Activated CD4-positive, alpha-beta T cell treated with anti-CD3 and anti-CD28 coated beads for 24 hours (primary cell): ENCODE measurements at regions not wholly inside any gene's neighbourhood (a gene's known extent, or its start where the extent isn't known, plus 50 kb on each side); places are given as distances from the start of the nearest gene placed in this dataset.
"Not testable (repeated sequence)": the region's sequence is repeated elsewhere in the genome, so short reads cannot be mapped to it uniquely, and the experiment has no call there.

ENCODE experiments used
- DNase-seq, 2 donors: peaks; one replicate each; pipeline ENCODE4 v3.0.0-alpha.2; 2020; ENCODE audit warnings: low read depth in 2 of 2

DNA sequence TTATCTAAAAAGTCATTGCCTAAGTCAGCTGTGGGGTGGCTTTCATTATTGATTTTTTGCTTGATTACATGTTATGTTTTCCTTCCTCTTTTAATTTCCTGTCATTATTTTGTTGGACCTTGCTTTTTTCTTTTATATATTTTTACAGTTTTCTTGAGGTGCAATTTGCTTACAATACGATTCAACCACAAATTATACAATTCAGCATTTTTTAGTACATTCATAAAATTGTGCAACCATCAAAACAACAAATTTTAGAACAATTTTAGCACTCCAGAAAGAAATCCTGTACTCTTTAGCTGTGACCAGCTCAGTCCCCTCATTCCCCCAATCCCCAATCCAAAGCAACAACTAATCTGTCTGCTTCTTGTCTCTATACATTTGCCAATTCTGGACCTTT, 608.9 kb downstream of the C6orf118 start:
- no peak for DNase-seq

DNA sequence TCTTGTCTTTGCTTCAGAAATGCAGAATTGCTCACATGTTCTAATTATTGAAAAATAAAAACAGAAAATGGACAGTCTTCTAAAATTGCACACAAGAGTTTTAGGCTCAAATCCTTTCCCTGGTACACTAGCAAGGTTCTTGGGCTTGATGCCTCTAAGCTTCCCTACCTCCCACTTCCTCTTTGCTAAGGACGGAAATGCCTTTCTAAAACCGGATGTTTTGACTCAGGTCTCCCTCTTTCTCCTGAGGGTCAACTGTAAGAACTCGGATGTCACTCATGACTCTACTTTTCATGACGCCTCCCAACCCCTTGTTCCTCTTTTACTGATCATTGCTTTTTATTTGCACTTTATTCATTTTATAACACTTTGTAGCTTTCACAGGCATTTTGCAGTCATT, 613.5 kb downstream of the C6orf118 start:
- no peak for DNase-seq

DNA sequence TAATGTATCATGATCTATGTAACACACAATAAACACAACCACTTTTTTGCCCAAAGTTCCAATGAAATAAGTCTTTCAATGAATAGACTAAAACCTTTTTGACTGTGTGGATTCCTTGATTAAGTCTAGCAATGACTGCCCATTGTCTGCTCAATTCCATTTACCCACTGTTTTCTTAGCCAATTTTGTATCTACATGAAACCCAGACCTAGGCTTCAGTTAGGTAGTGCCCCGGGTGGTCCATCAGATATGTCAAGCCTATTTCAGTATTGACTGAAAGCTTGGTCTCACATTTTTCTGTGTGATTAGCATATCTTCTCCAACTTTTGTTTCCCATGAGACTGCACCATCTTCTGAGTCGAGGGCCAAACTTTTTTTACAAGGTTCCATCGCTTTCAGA, 615.0 kb downstream of the C6orf118 start:
- DNase-seq = no peak

DNA sequence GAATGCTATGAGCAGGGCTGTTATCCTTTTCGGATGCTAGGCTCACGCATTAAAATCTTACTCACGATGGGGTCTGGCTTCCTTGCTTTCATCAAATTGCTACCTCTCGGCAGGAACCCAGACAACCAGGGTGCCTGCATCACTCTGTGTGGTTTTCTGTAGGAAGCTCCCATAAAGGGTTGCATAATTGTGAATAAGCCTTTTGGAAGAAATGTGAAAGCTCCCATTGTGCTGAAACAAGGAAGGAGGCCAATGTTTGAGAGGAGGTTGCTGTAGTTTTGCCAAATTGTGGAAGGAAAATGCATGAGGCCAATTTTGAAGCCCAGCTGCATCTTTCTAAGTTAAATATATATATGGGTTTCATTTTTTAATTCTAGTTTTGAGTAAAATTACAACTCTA, 615.5 kb downstream of the C6orf118 start:
- DNase-seq = no peak

DNA sequence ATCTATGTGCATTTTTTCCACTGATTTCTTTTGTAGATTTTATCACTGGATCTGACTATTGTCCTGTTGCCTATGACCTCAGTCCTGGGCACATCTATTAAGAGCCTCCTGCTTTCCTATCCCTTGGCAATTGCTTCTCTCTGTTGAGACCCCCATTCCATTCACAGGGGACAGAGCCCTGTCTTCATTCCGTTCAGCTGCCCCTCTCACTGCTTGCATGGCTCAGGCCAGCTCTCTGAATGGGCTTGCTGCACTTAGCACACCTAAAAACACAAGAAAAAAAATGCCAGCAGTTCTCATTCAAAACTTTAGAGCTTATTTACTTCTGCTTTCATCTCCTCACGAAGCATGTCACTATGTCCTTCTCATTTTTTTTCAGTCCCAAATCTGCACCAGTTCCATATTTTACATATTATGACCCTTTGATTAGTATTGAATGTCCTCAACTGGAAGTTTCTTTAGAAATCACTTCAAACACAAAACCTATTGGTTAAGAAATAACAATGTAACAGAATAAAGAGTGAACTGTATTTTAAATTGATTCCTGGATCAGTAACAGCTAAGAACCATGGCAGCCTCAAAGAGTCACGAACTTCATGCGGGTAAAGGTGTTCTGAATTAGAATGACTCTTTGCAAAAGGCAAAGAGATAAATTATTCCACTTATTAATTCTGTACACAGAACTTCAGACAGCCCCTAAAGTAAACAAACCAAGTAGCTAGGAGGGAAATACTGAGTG, 616.5 kb downstream of the C6orf118 start:
- DNase-seq = no peak

DNA sequence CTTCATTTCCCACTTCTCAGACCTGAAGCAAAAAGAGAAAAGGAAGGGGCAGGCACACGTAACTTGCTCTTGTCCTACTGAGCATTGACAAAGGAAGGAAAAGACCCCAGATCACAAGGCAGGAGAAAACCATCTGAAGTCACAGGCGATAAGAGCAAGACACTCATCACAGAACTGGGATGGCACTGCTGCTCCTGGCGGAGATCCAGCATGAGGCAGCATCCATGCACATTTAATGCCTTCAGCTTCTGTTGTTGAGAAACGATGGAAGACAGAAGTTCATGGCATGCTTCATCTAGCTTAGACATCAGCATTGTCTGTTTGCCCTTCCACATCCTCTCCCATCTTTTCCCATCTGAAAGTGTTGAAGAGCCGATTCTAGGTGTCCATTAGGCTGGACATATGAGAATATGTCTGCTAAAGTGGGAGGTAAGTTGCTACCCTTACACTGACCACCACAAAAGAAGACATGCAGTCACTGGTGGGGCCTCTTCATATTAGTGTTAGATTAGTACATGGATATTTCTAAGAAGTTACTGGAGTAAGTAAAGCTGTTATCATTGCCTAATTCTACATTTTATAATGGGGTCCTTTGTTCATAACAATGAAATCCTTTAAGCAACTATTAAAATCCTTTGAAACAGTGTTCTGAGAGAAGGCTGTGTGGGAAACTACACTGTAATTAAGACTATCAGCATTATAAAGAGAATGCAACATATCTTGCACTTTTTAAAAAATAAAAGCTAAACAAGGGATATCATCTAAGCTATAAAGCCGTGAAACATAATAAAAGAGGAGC, 618.5 kb downstream of the C6orf118 start:
- no peak for DNase-seq

DNA sequence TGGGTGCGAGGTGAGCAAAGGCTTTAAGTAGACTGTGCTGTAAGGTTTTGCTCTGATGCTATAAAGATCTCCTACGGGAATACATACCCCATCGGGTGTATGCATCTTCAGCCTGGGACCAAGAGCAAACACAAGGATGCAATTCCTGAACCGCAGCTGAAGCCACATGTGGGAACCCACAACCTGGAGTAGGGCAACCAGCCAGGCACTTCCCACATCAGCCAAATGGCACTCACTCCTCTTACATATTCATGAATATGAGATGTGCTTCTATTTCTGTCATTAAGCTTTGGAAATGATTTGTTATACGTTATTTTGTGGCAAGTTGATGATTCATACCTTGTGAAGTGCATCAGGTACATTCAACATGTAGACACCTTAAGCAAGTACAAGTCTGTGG, 619.2 kb downstream of the C6orf118 start:
- DNase-seq = no peak

DNA sequence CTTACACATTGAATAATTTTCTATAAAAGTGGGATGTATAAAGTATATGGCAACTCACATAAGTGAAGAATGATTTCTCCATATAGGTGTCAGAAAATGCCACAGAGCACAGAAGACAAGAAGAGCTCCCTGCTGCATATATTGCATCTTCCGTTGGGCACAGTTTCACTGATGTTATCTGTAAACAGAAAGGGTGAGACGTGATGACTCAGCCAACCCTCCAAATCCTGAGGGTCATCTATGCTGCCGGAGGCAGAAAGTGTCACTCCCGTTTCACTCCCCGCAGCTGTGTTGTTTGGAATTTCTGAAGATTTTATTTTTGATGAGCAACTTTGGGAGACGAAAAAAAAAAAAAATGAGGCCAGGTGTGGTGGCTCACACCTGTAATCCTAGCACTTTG, 644.1 kb downstream of the C6orf118 start:
- DNase-seq = no peak

DNA sequence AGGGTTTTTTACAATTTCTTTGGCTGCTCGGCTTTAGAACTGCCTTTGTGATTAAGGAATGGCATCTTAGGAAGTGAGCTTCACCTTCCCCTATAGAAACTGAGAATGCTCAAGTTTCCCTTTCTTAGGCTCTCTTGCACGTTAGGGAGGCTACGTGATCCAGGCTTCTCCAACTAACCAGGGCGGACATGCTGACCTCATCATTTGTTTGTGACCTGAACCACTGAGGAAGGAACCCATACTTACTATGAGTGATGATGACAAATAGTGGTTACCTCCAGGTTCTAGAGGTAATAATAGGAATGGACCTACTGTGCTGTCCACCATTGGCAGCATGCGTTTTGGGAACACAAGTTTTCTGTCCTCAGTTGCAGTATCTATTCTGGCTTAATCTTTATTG, 645.8 kb downstream of the C6orf118 start:
- no peak for DNase-seq

DNA sequence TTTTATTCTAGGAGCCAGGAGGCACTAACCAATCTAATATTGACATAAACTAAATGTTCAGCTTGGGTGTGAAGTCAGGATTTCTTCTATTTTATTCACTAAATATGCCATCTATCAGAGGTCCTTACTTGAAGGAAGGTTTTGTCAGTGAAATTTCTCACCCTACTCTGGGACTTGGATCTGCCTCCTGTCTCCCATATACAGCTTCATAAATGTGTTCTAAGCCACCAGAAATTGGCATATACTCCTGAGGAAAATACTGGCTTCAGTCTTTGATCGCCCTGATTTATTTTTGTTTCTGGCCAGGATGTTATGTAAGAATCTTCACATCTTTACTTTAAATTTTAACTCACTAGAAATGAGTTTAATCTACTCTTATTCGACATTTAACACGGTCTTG, 647.7 kb downstream of the C6orf118 start:
- DNase-seq = no peak

DNA sequence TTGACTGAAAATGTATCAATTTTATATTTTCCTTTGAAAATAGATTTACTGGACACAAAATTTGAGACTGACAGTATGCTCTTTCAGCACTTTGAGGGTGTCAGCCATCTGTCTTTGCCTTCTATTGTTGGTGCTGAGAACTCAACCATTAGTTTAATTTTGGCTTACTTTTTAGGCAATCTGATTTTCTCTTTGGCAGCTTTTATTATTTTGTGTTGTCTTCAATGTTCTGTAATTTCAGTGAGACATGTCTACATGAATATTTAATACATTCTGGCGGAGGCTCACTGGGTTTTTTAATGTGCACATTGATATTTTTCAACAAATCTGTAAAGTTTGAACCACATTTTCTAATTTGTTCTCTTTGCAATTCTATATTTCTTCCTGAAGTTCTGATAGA, 648.6 kb downstream of the C6orf118 start:
- no peak for DNase-seq

DNA sequence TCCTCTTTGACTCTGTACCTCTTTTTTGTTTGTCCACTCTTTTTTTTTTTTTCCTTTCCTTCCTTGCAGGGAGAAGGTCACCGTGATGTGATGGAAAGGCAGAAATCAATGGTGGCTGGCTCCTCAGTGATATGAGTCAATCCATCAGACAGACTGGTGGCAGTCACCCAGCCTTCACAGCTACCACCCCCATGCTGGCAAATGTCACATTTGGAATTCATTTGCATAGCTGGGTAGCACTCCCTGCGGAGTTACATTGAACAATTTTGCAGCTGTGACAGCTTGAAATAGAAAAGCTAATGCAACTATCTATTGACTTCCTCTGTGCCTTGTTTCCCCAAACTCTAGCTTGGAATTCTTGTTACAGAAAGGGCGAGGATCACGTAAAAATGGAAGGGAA, 668.4 kb downstream of the C6orf118 start:
- DNase-seq = no peak

DNA sequence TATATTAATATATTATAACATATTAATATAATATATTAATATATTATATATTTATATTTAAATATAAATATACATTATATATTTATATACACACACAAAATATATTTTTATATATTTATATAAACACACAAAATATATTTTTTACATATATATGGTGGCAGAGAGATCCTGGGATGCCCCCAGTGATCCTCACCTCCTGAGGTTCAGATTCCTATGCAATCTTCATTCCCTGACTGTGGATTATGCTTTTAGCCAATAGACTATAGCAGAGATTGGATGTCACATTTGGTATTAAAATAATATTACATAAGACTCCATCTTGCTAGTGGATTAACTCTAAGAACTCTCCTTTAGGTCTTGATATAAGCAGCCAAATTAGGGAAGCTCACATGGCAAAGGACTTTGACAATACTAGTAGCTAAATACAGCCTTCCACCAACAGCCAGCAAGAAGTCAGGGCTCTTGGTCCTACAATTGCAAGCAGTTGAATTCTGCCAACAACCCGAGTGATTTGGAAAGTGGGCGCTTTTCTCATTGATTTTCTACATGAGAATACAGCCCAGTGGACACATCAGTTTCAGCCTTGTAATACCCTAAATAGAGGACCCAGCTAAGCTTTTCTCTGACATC, 681.0 kb downstream of the C6orf118 start:
- DNase-seq = no peak

DNA sequence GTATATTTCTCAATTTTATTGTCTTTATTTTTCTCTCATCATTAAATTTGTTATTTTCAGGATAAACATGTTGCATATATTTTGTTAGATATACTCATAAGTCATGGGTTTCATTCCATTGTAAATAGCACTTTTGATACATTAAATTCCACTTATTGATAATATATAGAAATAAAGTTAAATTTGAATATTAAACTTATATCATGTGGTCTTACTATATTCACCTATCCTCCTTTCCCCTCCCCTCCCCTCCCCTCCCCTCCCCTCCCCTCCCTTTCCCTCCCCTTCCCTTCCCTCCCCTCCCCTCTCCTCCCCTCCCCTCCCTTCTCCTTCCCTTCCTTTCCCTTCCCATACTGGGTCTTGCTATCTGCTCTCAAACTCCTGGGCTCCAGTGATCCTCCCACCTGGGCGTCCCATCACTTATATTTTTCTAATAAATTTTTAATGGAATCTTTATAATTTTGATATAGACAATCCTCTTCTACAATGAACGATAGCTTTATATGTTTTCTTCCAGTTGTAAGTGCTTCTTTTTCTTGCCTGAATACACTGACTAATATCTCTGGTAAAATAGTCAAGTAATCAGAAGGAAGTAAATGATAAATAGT, 692.4 kb downstream of the C6orf118 start:
- no peak for DNase-seq

DNA sequence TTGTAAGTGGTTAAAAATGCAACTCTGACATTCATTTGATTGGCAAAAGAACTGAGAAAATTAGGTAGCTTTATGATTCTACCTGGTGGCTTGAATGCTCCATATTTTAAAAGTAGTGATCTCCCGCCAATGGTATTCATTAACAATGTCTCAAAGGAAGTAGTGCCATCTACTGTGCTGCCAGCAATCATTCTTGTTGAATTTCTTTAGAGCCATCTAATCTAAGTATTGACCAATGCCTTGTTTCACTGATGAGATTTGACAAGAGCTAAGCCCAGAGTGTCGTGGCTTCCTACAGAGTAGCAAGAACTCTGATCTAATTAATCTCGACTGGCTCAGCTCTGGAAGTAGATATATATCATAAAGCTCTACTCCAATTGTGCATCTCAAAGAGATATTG, 696.7 kb downstream of the C6orf118 start:
- no peak for DNase-seq

DNA sequence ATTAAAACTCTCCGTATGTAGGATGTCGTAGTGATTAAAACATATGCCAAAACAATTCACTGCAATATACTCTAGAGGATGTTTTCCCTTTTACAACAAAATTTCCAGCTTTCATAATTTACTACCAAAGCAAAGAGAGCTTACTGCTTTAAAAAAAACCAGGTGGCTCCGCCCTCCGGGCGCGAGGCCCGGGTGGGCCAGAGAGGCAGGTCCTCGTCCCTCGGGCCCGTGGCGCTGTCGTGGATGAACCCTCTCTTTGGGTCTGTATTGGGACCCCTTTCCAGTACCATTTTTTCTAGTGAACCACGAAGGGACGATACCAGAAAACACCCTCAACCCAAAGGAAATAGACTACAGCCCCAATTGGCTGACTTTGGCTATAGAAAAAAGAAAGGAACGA, 698.5 kb downstream of the C6orf118 start:
- not testable (repeated sequence) for DNase-seq

DNA sequence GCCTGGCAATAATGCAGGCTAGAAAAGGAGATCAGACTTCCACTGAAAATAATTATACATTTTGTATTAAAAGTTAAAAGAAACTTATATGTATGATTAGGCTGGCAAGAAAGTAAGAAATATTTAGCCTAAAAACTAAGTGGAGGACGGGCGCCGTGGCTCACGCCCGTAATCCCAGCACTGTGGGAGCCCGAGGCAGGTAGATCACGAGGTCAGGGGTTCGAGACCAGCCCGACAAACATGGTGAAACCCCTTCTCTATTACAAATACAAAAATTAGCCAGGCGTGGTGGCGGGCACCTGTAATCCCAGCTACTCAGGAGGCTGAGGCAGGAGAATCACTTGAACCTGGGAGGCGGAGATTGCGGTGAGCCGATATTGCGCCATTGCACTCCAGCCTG, 707.0 kb downstream of the C6orf118 start:
- not testable (repeated sequence) for DNase-seq

DNA sequence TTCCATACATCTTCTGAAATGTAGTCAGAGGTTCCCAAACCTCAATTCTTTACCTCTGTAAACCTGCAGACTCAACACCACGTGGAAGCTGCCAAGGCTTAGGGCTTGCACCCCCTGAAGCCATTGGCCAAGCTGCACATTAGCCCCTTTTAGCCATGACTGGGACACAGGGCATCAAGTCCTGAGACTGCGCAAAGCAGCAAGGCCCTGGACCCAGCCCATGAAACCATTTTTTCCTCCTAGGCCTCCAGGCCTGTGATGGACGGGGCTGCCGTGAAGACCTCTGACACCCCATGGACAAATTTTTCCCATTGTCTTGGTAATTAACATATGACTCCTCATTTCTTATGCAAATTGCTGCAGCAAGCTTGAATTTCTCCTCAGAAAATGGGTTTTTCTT, 727.8 kb downstream of the C6orf118 start:
- DNase-seq = no peak

DNA sequence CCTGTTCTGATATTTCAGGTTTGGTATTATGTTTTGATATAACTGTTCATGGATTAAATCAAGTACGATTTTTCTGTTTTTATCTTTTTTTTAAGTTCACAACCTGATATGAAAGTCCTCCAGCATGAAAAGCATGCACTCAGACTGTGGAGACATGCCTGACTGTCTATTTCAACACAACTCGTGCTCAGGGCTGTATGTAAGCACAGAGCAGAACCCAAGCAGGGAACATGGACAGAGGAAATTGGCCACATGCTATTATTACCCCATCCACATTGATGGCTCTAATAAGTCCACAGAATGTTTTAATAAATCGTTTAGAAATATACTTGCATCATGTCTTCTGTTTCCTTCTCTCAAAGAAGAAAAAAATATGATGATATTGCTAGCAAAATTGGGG, 730.4 kb downstream of the C6orf118 start:
- no peak for DNase-seq

DNA sequence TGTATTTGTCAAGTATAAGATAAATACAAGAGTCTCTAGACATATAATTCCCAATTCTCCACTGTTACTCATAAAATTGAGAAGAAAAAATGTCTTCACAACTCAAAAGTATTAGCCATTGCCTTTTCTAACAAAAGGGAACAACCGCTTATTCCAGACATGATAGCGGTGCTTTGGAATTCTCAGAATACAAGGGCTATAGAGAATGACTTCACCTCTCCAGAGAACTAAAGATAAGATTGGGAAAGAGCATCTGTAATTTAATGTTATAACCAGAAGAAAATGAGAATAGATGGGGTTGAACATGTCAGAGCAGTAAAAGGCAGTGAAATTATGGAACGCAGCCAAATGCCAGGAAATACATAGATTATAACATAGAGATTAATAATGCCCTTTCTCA, 730.8 kb downstream of the C6orf118 start:
- DNase-seq = no peak

DNA sequence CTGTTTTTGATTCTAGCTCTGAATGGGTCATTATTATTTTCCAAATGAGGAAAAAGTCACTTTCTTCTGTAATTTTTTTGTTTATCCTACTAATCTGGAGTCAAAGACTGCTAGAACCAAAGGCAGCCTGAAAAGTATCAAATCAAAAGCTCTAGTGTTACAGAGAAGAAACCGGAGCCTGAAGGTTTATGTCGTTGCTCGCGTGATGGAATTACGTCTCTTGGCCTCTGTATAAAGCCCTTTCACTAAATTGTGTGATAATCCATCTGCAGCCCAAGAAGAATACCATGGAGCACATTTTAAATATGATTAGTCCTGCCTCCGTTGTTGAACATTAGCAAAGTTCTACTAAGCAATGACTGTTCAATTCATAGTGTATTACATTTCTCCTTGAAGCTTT, 738.6 kb downstream of the C6orf118 start:
- DNase-seq = no peak

DNA sequence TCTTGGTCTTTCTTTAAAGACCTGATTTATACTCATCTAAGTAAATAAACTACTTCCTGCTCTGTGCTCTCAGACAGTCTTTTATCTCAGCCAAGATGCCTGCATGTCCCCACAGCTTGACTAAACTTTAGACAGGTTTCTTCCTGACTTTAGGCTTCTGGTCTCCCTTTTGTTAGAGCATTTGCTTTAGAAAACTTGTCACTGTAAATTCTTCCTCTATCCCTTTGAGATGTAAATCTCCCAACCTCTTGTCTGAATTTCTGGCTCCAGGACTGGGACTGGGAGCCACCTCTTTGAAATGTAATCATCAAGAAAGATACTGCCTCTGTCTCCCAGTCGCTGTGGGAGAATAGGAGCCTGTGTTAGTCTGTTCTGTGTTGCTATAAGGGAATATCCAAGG, 739.9 kb downstream of the C6orf118 start:
- no peak for DNase-seq

DNA sequence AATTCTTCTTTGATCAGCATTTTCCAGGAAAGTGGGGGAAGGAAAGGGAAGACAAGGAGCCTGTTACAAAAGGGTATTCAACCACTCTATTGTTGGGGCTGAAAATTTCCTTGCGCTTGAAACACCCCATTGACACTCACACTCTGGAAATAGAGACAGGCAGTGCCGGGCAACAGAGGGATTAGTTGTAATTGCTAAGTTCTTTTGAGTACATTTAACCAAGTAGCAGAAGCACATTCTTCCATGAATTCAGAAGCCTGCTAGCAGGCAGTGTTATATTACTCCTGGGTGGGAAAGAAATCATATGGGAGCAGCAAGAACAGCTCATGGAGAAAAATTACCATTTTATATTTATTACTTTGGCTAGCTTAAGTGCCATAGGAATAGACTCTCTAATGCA, 745.5 kb downstream of the C6orf118 start:
- DNase-seq = no peak
